Epithelial cell of proximal tubule (primary cell): ENCODE measurements at regions not wholly inside any gene's neighbourhood (a gene's known extent, or its start where the extent isn't known, plus 50 kb on each side); places are given as distances from the start of the nearest gene placed in this dataset.

Experiments used
- DNase-seq: peaks from one replicate; pipeline ENCODE4 v3.0.0-alpha.2; 2011; ENCODE audit warnings: low read depth
- H3K4me3 ChIP-seq: 2 replicates; pipeline ENCODE4 v1.5.1; 2011; ENCODE audit warnings: low read depth, mild to moderate bottlenecking, low read length
- TF ChIP-seq, protein P1 (sequence below): conservative IDR thresholded peaks from 2 replicates; pipeline ENCODE4 v1.5.1; 2012; ENCODE audit warnings: low read depth, mild to moderate bottlenecking, low read length

DNA sequence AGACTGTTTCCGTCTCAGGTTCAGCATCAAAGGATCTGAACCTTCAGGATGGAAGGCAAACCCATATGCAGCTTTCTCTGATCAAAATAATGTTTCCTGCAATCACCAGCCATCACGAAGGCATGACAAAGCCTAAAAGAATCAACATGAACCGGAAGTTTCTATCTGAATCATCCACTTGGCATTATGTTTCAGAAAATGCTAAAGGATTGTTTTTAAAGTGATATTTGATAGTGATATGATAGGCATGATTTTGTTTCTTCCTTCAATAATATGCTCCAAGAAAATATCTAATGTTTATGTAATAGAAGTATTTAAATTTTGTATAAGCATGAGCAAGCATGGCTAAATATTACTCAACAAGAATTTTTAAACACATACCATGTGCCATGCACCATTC, 219.6 kb downstream of the PLK2 start:
- no peak for DNase-seq
- no peak overlapping the region for H3K4me3 ChIP-seq
- TF ChIP-seq, protein P1, sequence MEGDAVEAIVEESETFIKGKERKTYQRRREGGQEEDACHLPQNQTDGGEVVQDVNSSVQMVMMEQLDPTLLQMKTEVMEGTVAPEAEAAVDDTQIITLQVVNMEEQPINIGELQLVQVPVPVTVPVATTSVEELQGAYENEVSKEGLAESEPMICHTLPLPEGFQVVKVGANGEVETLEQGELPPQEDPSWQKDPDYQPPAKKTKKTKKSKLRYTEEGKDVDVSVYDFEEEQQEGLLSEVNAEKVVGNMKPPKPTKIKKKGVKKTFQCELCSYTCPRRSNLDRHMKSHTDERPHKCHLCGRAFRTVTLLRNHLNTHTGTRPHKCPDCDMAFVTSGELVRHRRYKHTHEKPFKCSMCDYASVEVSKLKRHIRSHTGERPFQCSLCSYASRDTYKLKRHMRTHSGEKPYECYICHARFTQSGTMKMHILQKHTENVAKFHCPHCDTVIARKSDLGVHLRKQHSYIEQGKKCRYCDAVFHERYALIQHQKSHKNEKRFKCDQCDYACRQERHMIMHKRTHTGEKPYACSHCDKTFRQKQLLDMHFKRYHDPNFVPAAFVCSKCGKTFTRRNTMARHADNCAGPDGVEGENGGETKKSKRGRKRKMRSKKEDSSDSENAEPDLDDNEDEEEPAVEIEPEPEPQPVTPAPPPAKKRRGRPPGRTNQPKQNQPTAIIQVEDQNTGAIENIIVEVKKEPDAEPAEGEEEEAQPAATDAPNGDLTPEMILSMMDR: no peak

DNA sequence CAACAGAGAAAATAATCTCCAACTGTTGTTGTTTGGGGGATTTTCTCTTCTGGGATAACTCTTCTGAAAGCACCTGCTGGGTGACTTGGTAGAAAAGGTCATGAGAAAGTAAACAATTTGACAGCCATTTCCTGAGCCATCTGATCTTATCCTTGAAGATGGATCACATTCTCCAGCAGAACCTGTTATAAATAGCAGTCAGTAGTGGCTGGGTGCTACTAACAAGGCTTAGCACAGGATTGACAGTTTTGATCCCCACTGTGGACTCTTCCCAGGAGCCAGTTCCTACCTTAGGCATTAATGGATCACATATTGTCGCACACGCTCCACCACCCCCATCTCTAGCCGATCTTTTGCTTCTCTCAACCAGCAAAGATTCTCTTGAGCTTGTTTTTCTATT, 220.2 kb downstream of the PLK2 start:
- no peak overlapping the region for H3K4me3 ChIP-seq
- TF ChIP-seq, protein P1: no peak
- no peak for DNase-seq

DNA sequence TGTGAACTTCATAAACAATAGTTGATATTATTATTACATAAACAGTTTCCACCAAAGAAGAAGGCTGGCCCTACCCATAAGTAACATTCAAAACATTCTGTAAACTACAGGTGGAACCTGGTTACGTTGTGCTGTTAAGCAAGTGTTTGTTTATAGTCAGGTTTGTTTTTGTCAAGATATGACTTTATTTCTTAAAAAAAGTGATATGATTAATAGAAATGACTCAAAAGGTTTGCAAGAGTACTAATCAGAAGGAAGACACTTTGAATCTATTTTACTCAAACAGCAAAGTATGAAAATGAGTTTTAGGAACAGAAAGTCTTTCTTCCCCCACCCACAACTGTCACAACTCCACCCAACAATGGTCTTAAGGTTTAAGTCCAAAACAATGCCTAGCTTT, 220.8 kb downstream of the PLK2 start:
- TF ChIP-seq, protein P1: no peak
- no peak for DNase-seq
- H3K4me3 ChIP-seq: no peak overlapping the region

DNA sequence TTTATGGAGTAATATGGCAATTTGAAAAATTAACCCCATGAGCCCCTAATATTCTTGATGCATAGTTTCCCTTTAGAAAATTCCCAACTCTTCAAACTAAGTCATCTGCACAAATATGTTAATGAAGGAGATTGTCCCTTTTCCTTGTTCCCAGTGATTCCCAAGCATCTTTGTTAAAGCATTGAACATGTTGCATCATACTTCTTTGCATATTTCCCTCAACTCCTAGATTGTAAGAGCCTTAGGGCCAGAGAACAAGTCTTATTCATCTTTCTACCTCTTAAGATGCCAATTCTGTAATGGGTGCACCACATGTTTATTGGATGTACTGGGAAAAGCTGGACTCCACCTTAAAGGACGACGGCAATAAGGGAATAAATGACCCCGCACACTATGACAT, 223.4 kb downstream of the PLK2 start:
- no peak for DNase-seq
- no peak overlapping the region for H3K4me3 ChIP-seq
- TF ChIP-seq, protein P1: no peak

DNA sequence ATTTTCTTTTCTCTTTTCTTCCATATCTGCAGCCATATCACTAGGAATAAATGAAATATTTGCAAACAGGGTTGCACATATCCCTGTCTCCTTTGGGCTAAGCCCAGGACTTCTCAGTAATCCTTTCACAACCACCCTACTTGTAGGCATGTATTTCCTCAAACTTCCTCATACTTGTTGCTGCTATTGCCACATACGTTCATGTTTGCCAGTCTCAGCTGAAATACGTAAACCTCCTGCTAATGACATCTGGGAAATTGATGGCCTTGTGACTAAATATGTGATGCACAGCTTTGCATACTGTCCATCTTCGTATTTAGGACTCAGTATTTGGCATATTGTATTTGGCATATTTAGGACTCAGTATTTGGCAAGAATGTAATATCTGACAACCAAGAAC, 224.6 kb downstream of the PLK2 start:
- DNase-seq: no peak
- TF ChIP-seq, protein P1: no peak
- H3K4me3 ChIP-seq: no peak overlapping the region

DNA sequence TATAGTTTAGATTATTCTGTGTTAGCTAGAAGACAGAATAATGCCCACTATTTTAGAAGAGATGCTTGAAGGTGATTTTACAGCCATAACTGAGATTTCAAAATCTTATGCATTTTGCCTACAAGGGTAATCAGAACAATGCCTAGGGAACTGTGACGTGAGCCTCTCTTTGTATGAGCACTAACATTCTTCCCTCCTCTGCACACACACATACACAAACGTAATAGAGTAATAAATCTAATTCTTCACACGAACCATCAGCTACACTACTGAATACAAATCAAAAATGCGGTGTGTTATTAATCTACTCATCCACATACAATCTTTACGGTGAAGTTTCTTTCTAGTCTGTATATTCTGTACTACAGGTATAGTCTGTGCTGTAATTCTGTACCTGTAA, 227.8 kb downstream of the PLK2 start:
- DNase-seq: no peak
- H3K4me3 ChIP-seq: no peak overlapping the region

DNA sequence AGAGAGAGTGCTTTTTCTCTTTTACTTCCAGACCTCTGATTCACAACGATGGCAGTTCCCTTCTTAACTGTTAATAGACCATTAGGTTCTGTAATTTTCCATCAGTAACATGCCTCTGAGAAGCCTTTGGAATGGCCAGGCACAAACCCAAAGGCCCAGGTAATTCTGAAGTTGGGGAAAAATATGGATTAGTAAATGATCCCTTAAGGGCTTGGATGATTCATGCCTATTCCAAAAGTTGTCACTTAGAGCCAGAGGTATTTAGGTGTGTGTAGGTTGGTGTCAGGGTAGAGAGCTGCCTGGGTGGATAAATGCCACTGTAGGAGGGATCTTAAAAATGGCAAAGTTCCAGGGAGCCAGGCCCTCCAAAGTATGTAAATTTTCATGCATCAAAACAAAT, 228.8 kb downstream of the PLK2 start:
- DNase-seq: no peak
- H3K4me3 ChIP-seq: no peak overlapping the region
- TF ChIP-seq, protein P1: no peak

More for the DNA sequence above, 227.8 kb downstream of the PLK2 start:
- TF ChIP-seq, protein P1: no peak
